K562 (cell line): ENCODE measurements at regions not wholly inside any gene's neighbourhood (a gene's known extent, or its start where the extent isn't known, plus 50 kb on each side); places are given as distances from the start of the nearest gene placed in this dataset.

Source experiments
- ATAC-seq: fragments of 200-7000 bp; cut with Tn5 transposase; 3 replicates; pipeline ENCODE4 v1.9.1; 2020; ENCODE audit warnings: moderate library complexity
- BruUV-seq: library from RNA; stranded (reverse); fragments of 400-500 nt; replicated peaks from 2 replicates; lab custom pipeline; 2021; lab: Mats Ljungman, UMichigan
- CTCF ChIA-PET: fragments of 300-600 bp; formaldehyde crosslinking; extraction: SDS; loops from one replicate; lab custom pipeline; 2021; ENCODE audit warnings: low intra/inter-chr PET ratio; lab: Yijun Ruan, JAX
- POLR2A ChIA-PET: fragments of 300-600, 350-650 bp; sonication (Branson Sonifier 250); formaldehyde crosslinking; extraction: SDS; loops from one replicate; lab custom pipeline; 2021; ENCODE audit warnings: antibody characterized with exemption, inconsistent platforms; lab: Yijun Ruan, JAX
- DNase-seq, 4 experiments: peaks; one replicate each; pipeline versions ENCODE4 v3.0.0 to v3.0.0-alpha.2; 2011 to 2018; ENCODE audit warnings: low spot score in 3 of 4, mixed read lengths in 3 of 4; ENCODE audit errors: extremely low read depth in 1 of 4
- FAIRE-seq: peaks from 2 replicates; lab custom pipeline; 2011; peaks lifted over from hg19 to GRCh38; lab: Jason Lieb, UNC
- H2AFZ ChIP-seq: 2 replicates; pipeline ENCODE4 v1.6.0; 2011; ENCODE audit warnings: low read depth, low read length, control low read depth, inconsistent platforms
- H3K27ac ChIP-seq: fragments of 200-600 bp; 3 replicates; pipeline ENCODE4 v1.8.0; 2011; ENCODE audit warnings: low read depth, mild to moderate bottlenecking, control low read depth, inconsistent platforms, low read length, moderate library complexity, mixed read lengths; ENCODE audit errors: extremely low read depth
- H3K27me3 ChIP-seq, 2 experiments: fragments of 300-600 bp in 1 of 2; 2 replicates in 1 of 2; 3 replicates in 1 of 2; pipeline versions ENCODE4 v1.6.0 to v1.8.0; 2011; ENCODE audit warnings: inconsistent platforms in 2 of 2, low read length in 2 of 2, mild to moderate bottlenecking in 1 of 2, mixed read lengths in 1 of 2, moderate library complexity in 1 of 2; ENCODE audit not compliant: control insufficient read depth in 2 of 2, insufficient read depth in 2 of 2
- H3K36me3 ChIP-seq: fragments of 300-600 bp; 3 replicates; pipeline ENCODE4 v1.8.0; 2011; ENCODE audit warnings: mild to moderate bottlenecking, low read length, inconsistent platforms; ENCODE audit not compliant: control insufficient read depth, insufficient read depth
- H3K4me1 ChIP-seq, 2 experiments: fragments of 200-600 bp in 1 of 2; replicated peaks in 1 of 2; 2 replicates in 1 of 2; 3 replicates in 1 of 2; pipeline versions ENCODE4 v1.5.1 to v1.8.0; 2011; ENCODE audit warnings: inconsistent platforms in 2 of 2, low read length in 2 of 2, mild to moderate bottlenecking in 1 of 2, mixed read lengths in 1 of 2, moderate library complexity in 1 of 2; ENCODE audit not compliant: control insufficient read depth in 2 of 2, insufficient read depth in 2 of 2
- H3K4me2 ChIP-seq: 2 replicates; pipeline ENCODE4 v1.6.1; 2011; ENCODE audit warnings: low read length, control low read depth, inconsistent platforms, mixed read lengths; ENCODE audit not compliant: insufficient read depth
- H3K4me3 ChIP-seq: fragments of 200-600 bp; sonication (generic), shearing (Covaris generic); 2 replicates; pipeline ENCODE4 v1.5.1; 2016; ENCODE audit warnings: control low read depth, inconsistent platforms
- H3K79me2 ChIP-seq: fragments of 200-600 bp; 3 replicates; pipeline ENCODE4 v1.8.0; 2011; ENCODE audit warnings: low read length, inconsistent platforms; ENCODE audit not compliant: control insufficient read depth, insufficient read depth
- H3K9ac ChIP-seq, 2 experiments: 2 replicates each; pipeline versions ENCODE4 v1.6.0 to v1.6.1; 2011; ENCODE audit warnings: low read depth in 2 of 2, low read length in 2 of 2, control low read depth in 1 of 2, inconsistent platforms in 1 of 2, mild to moderate bottlenecking in 1 of 2, mixed read lengths in 1 of 2; ENCODE audit not compliant: insufficient read depth in 1 of 2
- H3K9me1 ChIP-seq: one replicate; pipeline ENCODE4 v1.6.0; 2011; ENCODE audit warnings: inconsistent platforms, mild to moderate bottlenecking, low read length, moderate library complexity; ENCODE audit not compliant: control insufficient read depth, insufficient read depth
- H3K9me3 ChIP-seq: replicated peaks from 2 replicates; pipeline ENCODE4 v1.5.1; 2011; ENCODE audit warnings: low read depth, low read length, inconsistent platforms; ENCODE audit not compliant: control insufficient read depth, insufficient read depth
- H4K20me1 ChIP-seq: replicated peaks from 2 replicates; pipeline ENCODE4 v1.6.1; 2011; ENCODE audit warnings: low read length, inconsistent platforms, mixed read lengths; ENCODE audit not compliant: control insufficient read depth, insufficient read depth
- CUX1 ChIP-seq: fragments of 200-800 bp; sonication (Bioruptor generic); IDR thresholded peaks from 2 replicates; pipeline ENCODE4 v1.6.1; 2016; ENCODE audit warnings: missing genetic modification characterization, missing compliant biosample characterization
- E2F1 ChIP-seq: sonication (generic); formaldehyde crosslinking; IDR thresholded peaks from 2 replicates; pipeline ENCODE4 v1.8.1; 2023; ENCODE audit warnings: mild to moderate bottlenecking, missing genetic modification reagents, moderate library complexity
- EP300 ChIP-seq: IDR thresholded peaks from 2 replicates; pipeline ENCODE4 v1.6.1; 2012; ENCODE audit warnings: low read length, improper control_type of control experiment
- WGBS: fragments of 100-300 bp; shearing (Covaris generic); methylation state at CpG from one replicate; pipeline ENCODE4 v1.1.6; 2016; ENCODE audit warnings: low coverage, mixed read lengths; ENCODE audit not compliant: insufficient coverage; ENCODE audit errors: missing lambda C conversion rate; 5-methylcytosine and 5-hydroxymethylcytosine counted together
- in situ Hi-C: fragments of 300-500 bp; cut with MboI; formaldehyde crosslinking; loops from 4 replicates; pipeline ENCODE4 v1.15.0; 2018; ENCODE audit warnings: inconsistent platforms, mixed read lengths
- intact Hi-C: fragments of 100-400 bp; cut with micrococcal nuclease; formaldehyde crosslinking; loops from 2 replicates; pipeline ENCODE4 v1.14.2; 2022

GRCh38 chr10:78116361-78116760 lies 82.7 kb downstream of the RPS24 start:
- H3K79me2 ChIP-seq = no peaks in the 10 kb centered on the region
- no peaks in the 10 kb centered on the region for H3K4me1 ChIP-seq
- no peaks in the 10 kb centered on the region for H3K9me1 ChIP-seq
- POLR2A ChIA-PET = no interaction called here
- H3K9me3 ChIP-seq = no peaks in the 10 kb centered on the region
- H3K4me3 ChIP-seq = no peak overlapping the region
- in situ Hi-C loops (no loop called here), intact Hi-C loops (no loop called here)
- peaks cover 6 to 15% of the 10 kb centered on the region in 2 experiments; a peak in 3 of 5 replicates for H3K27me3 ChIP-seq
- TF ChIP-seq CUX1 = no peak
- TF ChIP-seq EP300 = no peak
- TF ChIP-seq E2F1 = no peak
- FAIRE-seq (no peak), ATAC-seq (no peak), DNase-seq (no peak)
- H3K9ac ChIP-seq = no peak overlapping the region; a peak in 1 of 4 replicates
- H3K36me3 ChIP-seq = no peaks in the 10 kb centered on the region
- no peak overlapping the region for H3K27ac ChIP-seq
- WGBS = 1% methylated on average over 4 of the region's 4 CpGs
- no peaks in the 10 kb centered on the region for H4K20me1 ChIP-seq
- no TSS peak for BruUV-seq
- CTCF ChIA-PET = no interaction called here
- H3K4me2 ChIP-seq = no peak overlapping the region
- no peak overlapping the region for H2AFZ ChIP-seq
